ENCODE measurements at regions not wholly inside any gene's neighbourhood (a gene's known extent, or its start where the extent isn't known, plus 50 kb on each side); places are given as distances from the start of the nearest gene placed in this dataset.

GRCh38 chr2:103959174-103960128 is 894.5 kb upstream of the POU3F3 start:
- peak; percentile 2 for DNase-seq

- no peak for DNase-seq
Observed at GRCh38 chr2:103960129-103960513, 893.8 kb upstream of the POU3F3 start.

GRCh38 chr2:103960951-103961350 is 893.0 kb upstream of the POU3F3 start:
- DNase-seq: no peak

- no peak for DNase-seq
Observed at GRCh38 chr2:103961862-103962261, 892.1 kb upstream of the POU3F3 start.

- DNase-seq: no peak
Observed at GRCh38 chr2:103962670-103963069, 891.2 kb upstream of the POU3F3 start.

- DNase-seq: no peak
Observed at GRCh38 chr2:103963146-103963725, 890.7 kb upstream of the POU3F3 start.

- DNase-seq: no peak
Observed at GRCh38 chr2:103977241-103977640, 876.7 kb upstream of the POU3F3 start.

GRCh38 chr2:103977668-103978067 is 876.2 kb upstream of the POU3F3 start:
- no peak for DNase-seq

GRCh38 chr2:103980401-103980800 is 873.5 kb upstream of the POU3F3 start:
- no peak for DNase-seq

GRCh38 chr2:103982691-103983090 is 871.2 kb upstream of the POU3F3 start:
- no peak for DNase-seq

- no peak for DNase-seq
Observed at GRCh38 chr2:103986001-103986400, 867.9 kb upstream of the POU3F3 start.

GRCh38 chr2:103991591-103991990 is 862.3 kb upstream of the POU3F3 start:
- no peak for DNase-seq

GRCh38 chr2:104004821-104005220 is 849.1 kb upstream of the POU3F3 start:
- DNase-seq: no peak

- DNase-seq: no peak
Observed at GRCh38 chr2:104016801-104017200, 837.1 kb upstream of the POU3F3 start.

GRCh38 chr2:104023306-104023705 is 830.6 kb upstream of the POU3F3 start:
- no peak for DNase-seq

- no peak for DNase-seq
Observed at GRCh38 chr2:104023765-104024164, 830.1 kb upstream of the POU3F3 start.

- no peak for DNase-seq
Observed at GRCh38 chr2:104025295-104025694, 828.6 kb upstream of the POU3F3 start.

- no peak for DNase-seq
Observed at GRCh38 chr2:104026725-104027124, 827.2 kb upstream of the POU3F3 start.

- DNase-seq: no peak
Observed at GRCh38 chr2:104027321-104027720, 826.6 kb upstream of the POU3F3 start.

GRCh38 chr2:104028061-104028460 is 825.9 kb upstream of the POU3F3 start:
- DNase-seq: no peak

GRCh38 chr2:104033399-104033798 is 820.5 kb upstream of the POU3F3 start:
- DNase-seq: no peak

GRCh38 chr2:104040771-104041170 is 813.1 kb upstream of the POU3F3 start:
- DNase-seq: no peak

GRCh38 chr2:104041351-104041750 is 812.6 kb upstream of the POU3F3 start:
- DNase-seq: no peak

- DNase-seq: no peak
Observed at GRCh38 chr2:104043864-104044263, 810.1 kb upstream of the POU3F3 start.

Measured in NCI-H2029 (cell line).